Kidney (tissue), 13 donors: ENCODE measurements at regions not wholly inside any gene's neighbourhood (a gene's known extent, or its start where the extent isn't known, plus 50 kb on each side); places are given as distances from the start of the nearest gene placed in this dataset.

Experiments
- DNase-seq, 5 donors: peaks; one replicate each; pipeline ENCODE4 v3.0.0-alpha.2; 2013 to 2020
- FAIRE-seq: peaks from 2 replicates; lab custom pipeline; 2012; peaks lifted over from hg19 to GRCh38; lab: Jason Lieb, UNC
- H3K27ac ChIP-seq, 2 donors: one replicate each; pipeline ENCODE4 v1.7.0; 2013; ENCODE audit warnings: low read depth in 2 of 2, low read length in 2 of 2, inconsistent platforms in 1 of 2
- H3K27me3 ChIP-seq: one replicate; pipeline ENCODE4 v1.7.1; 2013; ENCODE audit warnings: low read length, inconsistent platforms; ENCODE audit not compliant: control insufficient read depth, insufficient read depth
- H3K36me3 ChIP-seq, 3 donors: one replicate each; pipeline versions ENCODE4 v1.7.0 to v1.7.1; 2013; ENCODE audit warnings: low read length in 3 of 3, control low read depth in 1 of 3, inconsistent platforms in 1 of 3; ENCODE audit not compliant: insufficient read depth in 3 of 3, control insufficient read depth in 2 of 3
- H3K4me1 ChIP-seq, 3 donors: one replicate each; pipeline versions ENCODE4 v1.7.0 to v1.7.1; 2013; ENCODE audit warnings: low read length in 3 of 3, inconsistent platforms in 1 of 3, low read depth in 1 of 3; ENCODE audit not compliant: control insufficient read depth in 2 of 3, insufficient read depth in 2 of 3
- H3K4me3 ChIP-seq, 3 donors: one replicate each; pipeline versions ENCODE4 v1.7.0 to v1.8.1; 2013; ENCODE audit warnings: low read length in 3 of 3, control low read depth in 1 of 3, inconsistent platforms in 1 of 3
- H3K9ac ChIP-seq, 3 donors: one replicate each; pipeline versions ENCODE4 v1.7.0 to v1.7.1; 2013; ENCODE audit warnings: low read length in 3 of 3, control low read depth in 1 of 3, inconsistent platforms in 1 of 3
- H3K9me3 ChIP-seq, 3 donors: one replicate each; pipeline versions ENCODE4 v1.7.0 to v1.7.1; 2013; ENCODE audit warnings: low read length in 3 of 3, control low read depth in 1 of 3, inconsistent platforms in 1 of 3; ENCODE audit not compliant: control insufficient read depth in 2 of 3, insufficient read depth in 1 of 3
- CTCF ChIP-seq: IDR thresholded peaks from 3 replicates; pipeline ENCODE4 v1.5.1; 2012; ENCODE audit warnings: mild to moderate bottlenecking, moderate library complexity, borderline replicate concordance; ENCODE audit not compliant: insufficient read depth; ENCODE audit errors: extremely low read depth
- intact Hi-C: fragments of 100-400 bp; cut with DNase I; formaldehyde crosslinking; loops from one replicate; pipeline ENCODE4 v1.11.1; 2022
- donor health status: control.
- donor health status: control.
- donor health status: control.
- donor health status: control.
- donor health status: control.
- donor health status: DM: yes; HTN: yes; CAD: no.
- donor health status: Normal renal cell carcinoma (clear cell type).

DNA sequence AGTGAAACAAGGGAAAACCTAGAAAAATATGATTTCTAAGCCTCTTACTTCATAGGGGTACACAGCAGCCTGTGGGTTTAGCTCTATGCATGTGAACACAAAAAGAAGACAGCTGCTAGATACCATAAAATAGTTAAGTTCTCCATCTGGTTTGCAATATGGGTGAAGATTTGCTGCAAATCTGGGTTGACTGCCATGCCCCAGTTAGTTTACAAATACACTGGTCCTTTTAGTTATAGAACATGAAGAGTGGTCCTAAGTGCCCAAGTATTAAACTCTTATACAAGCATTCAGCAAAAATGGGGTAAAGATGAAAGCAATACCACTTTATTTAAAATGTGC, 176.1 kb downstream of the AEBP2 start:
- FAIRE-seq (no peak), DNase-seq (no peak)
- intact Hi-C loops: no loop called here
- no peaks in the 10 kb centered on the region for H3K4me1 ChIP-seq
- H3K36me3 ChIP-seq: no peaks in the 10 kb centered on the region
- H3K27ac ChIP-seq: no peak overlapping the region
- no peak overlapping the region for H3K9ac ChIP-seq
- no peak for TF ChIP-seq CTCF
- no peaks in the 10 kb centered on the region for H3K27me3 ChIP-seq
- H3K4me3 ChIP-seq: no peak overlapping the region
- peaks cover 0 to 4% (median 0%) of the 10 kb centered on the region in 3 donors for H3K9me3 ChIP-seq

GRCh38 chr12:19616781-19617180, 177.5 kb downstream of the AEBP2 start:
- no peaks in the 10 kb centered on the region for H3K36me3 ChIP-seq
- H3K4me3 ChIP-seq: no peak overlapping the region
- H3K27ac ChIP-seq: no peak overlapping the region
- intact Hi-C loops: no loop called here
- FAIRE-seq: no peak
- H3K9ac ChIP-seq: no peak overlapping the region
- no peaks in the 10 kb centered on the region for H3K27me3 ChIP-seq
- H3K9me3 ChIP-seq: no peaks in the 10 kb centered on the region
- no peak for DNase-seq
- no peaks in the 10 kb centered on the region for H3K4me1 ChIP-seq
- no peak for TF ChIP-seq CTCF

DNA sequence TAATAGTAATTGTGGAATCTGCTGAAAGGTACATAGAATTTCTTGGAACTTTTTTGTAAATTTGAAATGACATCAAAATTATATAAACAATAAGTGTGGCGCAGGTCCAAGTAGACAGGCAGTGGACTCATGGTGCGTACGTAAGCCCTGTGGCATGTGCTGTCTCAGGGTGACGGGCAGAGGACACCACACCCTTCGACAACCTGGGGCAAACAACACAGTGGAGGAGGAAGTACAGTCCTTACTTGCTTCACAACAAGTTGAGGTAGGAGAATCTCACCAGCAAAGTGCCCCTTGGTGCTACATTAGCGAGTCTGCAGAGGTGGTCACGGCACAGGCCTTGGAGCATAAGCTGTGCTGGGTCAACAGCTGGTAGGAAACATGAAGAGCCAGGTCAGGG, 180.9 kb downstream of the AEBP2 start:
- FAIRE-seq: no peak
- H3K9ac ChIP-seq: no peak overlapping the region
- H3K27ac ChIP-seq: no peak overlapping the region
- H3K27me3 ChIP-seq: no peaks in the 10 kb centered on the region
- H3K36me3 ChIP-seq: no peaks in the 10 kb centered on the region
- H3K9me3 ChIP-seq: no peaks in the 10 kb centered on the region
- no peak for TF ChIP-seq CTCF
- H3K4me1 ChIP-seq: no peaks in the 10 kb centered on the region
- no peak overlapping the region for H3K4me3 ChIP-seq
- no peak for DNase-seq
- intact Hi-C loops: no loop called here

- Histone ChIP-seq H3K4me1 (no peaks in the 10 kb centered on the region), H3K9ac (no peak overlapping the region), H3K4me3 (no peak overlapping the region), H3K9me3 (no peaks in the 10 kb centered on the region), H3K27ac (no peak overlapping the region), H3K36me3 (no peaks in the 10 kb centered on the region), H3K27me3 (no peaks in the 10 kb centered on the region)
- DNase-seq (no peak), FAIRE-seq (no peak)
- TF ChIP-seq CTCF: no peak
- intact Hi-C loops: no loop called here
These were observed 184.6 kb downstream of the AEBP2 start for GRCh38 chr12:19623751-19624399.
